ENCODE measurements at regions not wholly inside any gene's neighbourhood (a gene's known extent, or its start where the extent isn't known, plus 50 kb on each side); places are given as distances from the start of the nearest gene placed in this dataset.

GRCh38 chr20:62543470-62544302 is 67.9 kb upstream of the GATA5 start:
- H3K9me3 Mint-ChIP-seq = no peaks in the 10 kb centered on the region
- intact Hi-C loops (cut with DNase I, micrococcal nuclease) = no loop called here
- POLR2A ChIA-PET = no interaction called here
- Histone ChIP-seq H3K27ac (ENCODE audit: low read depth in 1 of 2, low read length in 2 of 2) (no peak overlapping the region), H3K4me3 (ENCODE audit: low read length) (no peak overlapping the region), H3K36me3 (ENCODE audit: insufficient read depth, low read length) (no peaks in the 10 kb centered on the region), H3K9me3 (ENCODE audit: control insufficient read depth in 1 of 2, insufficient read depth in 1 of 2, low read length in 2 of 2) (peaks cover 0 to 17% of the 10 kb centered on the region in 2 experiments), H3K27me3 (ENCODE audit: control insufficient read depth in 1 of 2, insufficient read depth in 2 of 2, low read length in 2 of 2) (peaks cover 6% of the 10 kb centered on the region in 2 experiments), H3K4me1 (ENCODE audit: insufficient read depth, low read length) (no peaks in the 10 kb centered on the region)
- no peaks in the 10 kb centered on the region for H3K4me1 Mint-ChIP-seq (ENCODE audit: low read depth)
- H3K4me3 Mint-ChIP-seq = no peak overlapping the region
- CTCF ChIA-PET = no interaction called here
- H3K27ac Mint-ChIP-seq = no peak overlapping the region
- ATAC-seq (ENCODE audit: poor library complexity) (no peak), DNase-seq (no peak)
- TF ChIP-seq CTCF (IDR thresholded peaks at IDR 0.05) = no peak
- no peaks in the 10 kb centered on the region for H3K36me3 Mint-ChIP-seq (ENCODE audit: low read depth)
- no peaks in the 10 kb centered on the region for H3K27me3 Mint-ChIP-seq

- Mint-ChIP-seq H3K36me3 (ENCODE audit: low read depth) (no peaks in the 10 kb centered on the region), H3K9me3 (no peaks in the 10 kb centered on the region), H3K27me3 (peaks cover 5% of the 10 kb centered on the region), H3K4me3 (no peak overlapping the region), H3K4me1 (ENCODE audit: low read depth) (no peaks in the 10 kb centered on the region), H3K27ac (no peak overlapping the region)
- no peak for TF ChIP-seq CTCF (IDR thresholded peaks at IDR 0.05)
- H3K9me3 ChIP-seq (ENCODE audit: control insufficient read depth in 1 of 2, insufficient read depth in 1 of 2, low read length in 2 of 2) = peaks cover 0 to 17% of the 10 kb centered on the region in 2 experiments
- peaks cover 15% of the 10 kb centered on the region in 2 experiments for H3K27me3 ChIP-seq (ENCODE audit: control insufficient read depth in 1 of 2, insufficient read depth in 2 of 2, low read length in 2 of 2)
- H3K27ac ChIP-seq (ENCODE audit: low read depth in 1 of 2, low read length in 2 of 2) = no peak overlapping the region
- POLR2A ChIA-PET = no interaction called here
- intact Hi-C loops (cut with DNase I, micrococcal nuclease) = no loop called here
- ATAC-seq (ENCODE audit: poor library complexity) = no peak
- no peaks in the 10 kb centered on the region for H3K36me3 ChIP-seq (ENCODE audit: insufficient read depth, low read length)
- no peak for DNase-seq
- H3K4me1 ChIP-seq (ENCODE audit: insufficient read depth, low read length) = no peaks in the 10 kb centered on the region
- CTCF ChIA-PET = no interaction called here
- H3K4me3 ChIP-seq (ENCODE audit: low read length) = no peak overlapping the region
Measured at GRCh38 chr20:62544505-62545055, 68.8 kb upstream of the GATA5 start.

GRCh38 chr20:62545271-62545670 is 69.5 kb upstream of the GATA5 start:
- CTCF ChIA-PET = no interaction called here
- ATAC-seq (ENCODE audit: poor library complexity) (no peak), DNase-seq (no peak)
- no peak overlapping the region for H3K4me3 Mint-ChIP-seq
- H3K27ac Mint-ChIP-seq = no peak overlapping the region
- Histone ChIP-seq H3K9me3 (ENCODE audit: control insufficient read depth in 1 of 2, insufficient read depth in 1 of 2, low read length in 2 of 2) (peaks cover 0 to 17% of the 10 kb centered on the region in 2 experiments), H3K27ac (ENCODE audit: low read depth in 1 of 2, low read length in 2 of 2) (no peak overlapping the region), H3K27me3 (ENCODE audit: control insufficient read depth in 1 of 2, insufficient read depth in 2 of 2, low read length in 2 of 2) (peaks cover 19 to 20% of the 10 kb centered on the region in 2 experiments), H3K4me1 (ENCODE audit: insufficient read depth, low read length) (peaks cover 1% of the 10 kb centered on the region), H3K36me3 (ENCODE audit: insufficient read depth, low read length) (no peaks in the 10 kb centered on the region), H3K4me3 (ENCODE audit: low read length) (no peak overlapping the region)
- H3K4me1 Mint-ChIP-seq (ENCODE audit: low read depth) = no peaks in the 10 kb centered on the region
- intact Hi-C loops (cut with DNase I, micrococcal nuclease) = no loop called here
- no peaks in the 10 kb centered on the region for H3K9me3 Mint-ChIP-seq
- POLR2A ChIA-PET = no interaction called here
- TF ChIP-seq CTCF (IDR thresholded peaks at IDR 0.05) = no peak
- peaks cover 6% of the 10 kb centered on the region for H3K27me3 Mint-ChIP-seq
- no peaks in the 10 kb centered on the region for H3K36me3 Mint-ChIP-seq (ENCODE audit: low read depth)
